SH-SY5Y (cell line): ENCODE measurements at regions not wholly inside any gene's neighbourhood (a gene's known extent, or its start where the extent isn't known, plus 50 kb on each side); places are given as distances from the start of the nearest gene placed in this dataset.

Source experiments
- GATA2 ChIP-seq: IDR thresholded peaks from 2 replicates; pipeline ENCODE4 v1.6.1; 2011; ENCODE audit warnings: mild to moderate bottlenecking, low read depth, low read length
- GATA3 ChIP-seq: IDR thresholded peaks from 2 replicates; pipeline ENCODE4 v1.6.1; 2011; ENCODE audit warnings: low read depth, mild to moderate bottlenecking, low read length, moderate library complexity

GRCh38 chr20:39874049-39874893 lies 814.8 kb downstream of the MAFB start:
- TF ChIP-seq GATA3: no peak
- no peak for TF ChIP-seq GATA2
